ENCODE measurements at regions not wholly inside any gene's neighbourhood (a gene's known extent, or its start where the extent isn't known, plus 50 kb on each side); places are given as distances from the start of the nearest gene placed in this dataset.

DNA sequence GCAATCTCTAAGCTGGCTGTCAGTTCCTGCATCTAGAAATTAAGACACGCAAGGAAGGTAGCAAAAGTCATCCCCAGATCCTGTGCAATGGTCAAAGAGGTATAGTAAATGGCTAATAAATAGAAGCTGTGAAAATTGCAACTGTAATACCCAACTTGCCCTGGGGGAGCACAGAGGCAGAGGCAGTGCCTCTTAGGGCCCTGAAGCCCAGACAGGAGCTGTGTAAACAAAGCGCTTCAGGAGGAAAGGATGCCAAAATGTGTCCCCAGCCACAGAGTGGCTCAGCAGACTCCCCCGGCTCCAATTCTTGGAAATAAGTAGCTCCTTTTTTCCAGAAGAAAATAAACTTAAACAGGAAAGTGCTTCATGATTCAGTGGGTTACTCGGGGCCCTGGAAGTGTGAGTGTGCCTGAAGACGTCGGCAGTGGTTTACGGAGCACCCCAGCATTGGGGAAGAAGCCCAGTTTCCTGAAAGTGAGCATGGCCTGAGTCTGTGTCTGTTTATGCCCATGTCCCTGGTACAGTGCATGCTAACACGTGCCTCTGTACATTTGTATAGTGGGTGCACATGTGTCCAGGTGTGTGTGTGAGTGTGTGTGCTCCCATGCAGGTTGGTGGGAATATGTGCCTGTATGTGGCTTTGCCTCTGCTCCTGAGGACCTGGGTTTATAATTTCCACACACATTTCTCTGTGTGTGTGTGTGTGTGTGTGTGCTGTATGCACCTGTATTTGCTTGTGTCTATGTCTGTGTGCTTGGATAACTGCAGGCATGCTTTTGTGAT, 246.7 kb downstream of the MAFB start:
- peak; percentile 25 for DNase-seq

DNA sequence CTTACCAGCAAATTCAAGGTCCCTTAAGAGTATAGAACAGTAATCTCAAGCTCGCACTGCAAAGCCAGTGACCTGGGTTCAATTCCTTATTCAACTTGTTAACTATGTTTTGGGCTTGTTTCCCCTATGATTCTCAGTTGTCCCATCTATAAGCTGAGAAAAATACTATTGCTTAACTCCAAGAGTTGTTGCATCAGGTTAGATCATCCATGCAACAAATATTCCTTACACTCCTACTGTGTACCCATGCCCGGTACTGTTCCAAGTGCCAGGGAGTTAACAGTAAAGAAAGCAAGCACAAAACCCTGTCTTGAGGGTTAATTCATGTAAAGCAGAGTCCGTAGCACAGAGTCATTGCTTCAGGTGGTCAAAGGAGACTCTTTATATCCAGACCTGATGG, 247.3 kb downstream of the MAFB start:
- DNase-seq = no peak

DNA sequence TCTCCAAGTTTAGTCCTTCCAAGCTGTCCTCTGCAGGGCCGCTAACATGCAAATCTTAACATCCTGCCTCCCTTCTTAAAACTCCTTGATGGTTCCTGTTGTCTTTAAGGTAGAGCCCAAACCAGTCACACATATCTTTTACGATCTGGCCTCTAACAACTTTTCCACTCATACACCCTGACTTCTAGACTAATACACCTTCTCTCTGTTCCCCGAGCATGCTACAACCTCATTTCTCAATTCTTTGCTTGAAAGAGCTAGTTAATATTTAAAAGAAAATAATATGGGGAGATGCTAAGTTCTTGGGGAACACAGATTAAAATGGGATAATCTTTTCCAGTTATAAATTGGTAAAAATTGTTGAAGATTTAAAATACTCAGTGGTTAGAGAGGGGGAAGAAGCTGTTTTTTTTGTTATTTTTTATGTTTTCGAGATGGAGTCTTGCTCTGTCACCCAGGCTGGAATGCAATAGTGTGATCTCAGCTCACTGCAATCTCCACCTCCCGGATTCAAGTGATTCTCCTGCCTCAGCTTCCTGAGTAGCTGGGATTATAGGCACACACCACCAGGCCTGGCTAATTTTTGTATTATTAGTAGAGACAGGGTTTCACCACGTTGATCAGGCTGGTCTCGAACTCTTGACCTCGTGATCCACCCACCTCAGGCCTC, 250.7 kb downstream of the MAFB start:
- DNase-seq = no peak

DNA sequence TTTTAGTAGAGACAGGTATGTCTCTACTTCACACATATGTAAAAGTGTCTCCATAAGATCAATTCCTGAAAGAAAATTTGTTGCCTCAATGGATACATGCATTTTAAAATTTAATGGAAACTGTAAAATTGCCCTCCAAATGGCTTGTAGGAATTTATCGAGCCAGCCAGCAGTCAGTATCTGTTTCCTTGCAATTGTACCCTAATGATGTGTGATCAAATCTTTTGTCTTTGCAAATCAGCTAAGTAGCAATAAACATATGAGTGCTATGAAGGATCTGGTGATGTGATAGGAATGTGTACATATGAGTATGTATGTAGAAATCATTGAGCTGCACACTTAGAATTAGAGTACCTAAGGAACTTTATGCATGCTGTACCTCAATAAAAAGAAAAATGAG, 253.0 kb downstream of the MAFB start:
- DNase-seq = no peak

DNA sequence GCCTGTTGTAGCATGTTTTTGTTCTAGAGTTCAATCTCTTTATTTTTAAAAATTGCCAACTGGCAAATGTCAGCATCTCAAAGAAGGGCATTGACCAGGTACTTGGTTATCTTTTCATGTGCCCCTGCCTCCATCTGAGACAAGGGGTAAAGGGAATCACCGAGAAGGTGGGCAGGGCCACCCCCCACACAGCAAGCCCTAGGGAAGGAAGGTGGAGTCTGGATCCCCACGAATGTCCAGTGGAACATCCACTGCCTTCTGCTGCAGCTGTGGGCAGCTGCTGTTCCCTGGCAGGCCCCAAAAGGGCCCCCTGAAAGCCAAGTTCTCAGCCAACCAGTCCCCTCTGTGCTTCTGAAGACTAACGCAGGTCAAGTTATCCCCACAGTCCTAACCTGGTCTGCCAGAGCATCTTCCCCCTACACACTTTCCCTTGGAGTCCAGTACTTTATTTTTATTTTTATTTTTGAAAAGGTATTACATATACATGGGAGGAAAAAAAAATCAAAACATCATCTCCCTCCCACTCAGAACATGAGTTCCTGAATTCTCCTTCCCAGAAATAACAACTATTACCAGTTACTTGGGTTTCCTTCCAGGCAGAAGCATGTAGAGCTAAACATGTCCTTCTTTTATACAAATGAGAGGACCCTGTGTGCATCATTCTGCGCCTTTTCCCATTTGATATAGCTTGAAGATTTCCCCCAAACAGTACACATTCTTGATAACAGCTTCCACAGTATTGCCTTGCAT, 253.7 kb downstream of the MAFB start:
- no peak for DNase-seq

DNA sequence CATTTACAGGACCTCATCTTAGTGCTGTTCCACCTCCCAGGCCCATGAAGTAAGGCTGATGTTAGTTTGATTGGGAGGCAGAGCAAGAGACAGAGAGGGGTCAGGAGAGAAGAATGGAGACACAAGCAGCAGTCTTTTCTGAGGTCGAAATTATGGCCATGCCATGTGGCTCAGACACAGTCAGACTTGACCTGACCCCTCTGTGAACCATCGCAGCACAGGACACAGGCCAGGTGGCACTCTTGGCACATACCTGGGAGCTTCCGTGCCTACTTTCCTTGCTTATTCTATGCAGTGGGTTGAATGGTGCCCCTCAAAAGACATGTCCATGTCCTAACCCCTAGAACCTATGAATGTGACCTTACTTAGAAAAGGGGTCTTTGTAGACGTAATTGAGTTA, 254.9 kb downstream of the MAFB start:
- no peak for DNase-seq

DNA sequence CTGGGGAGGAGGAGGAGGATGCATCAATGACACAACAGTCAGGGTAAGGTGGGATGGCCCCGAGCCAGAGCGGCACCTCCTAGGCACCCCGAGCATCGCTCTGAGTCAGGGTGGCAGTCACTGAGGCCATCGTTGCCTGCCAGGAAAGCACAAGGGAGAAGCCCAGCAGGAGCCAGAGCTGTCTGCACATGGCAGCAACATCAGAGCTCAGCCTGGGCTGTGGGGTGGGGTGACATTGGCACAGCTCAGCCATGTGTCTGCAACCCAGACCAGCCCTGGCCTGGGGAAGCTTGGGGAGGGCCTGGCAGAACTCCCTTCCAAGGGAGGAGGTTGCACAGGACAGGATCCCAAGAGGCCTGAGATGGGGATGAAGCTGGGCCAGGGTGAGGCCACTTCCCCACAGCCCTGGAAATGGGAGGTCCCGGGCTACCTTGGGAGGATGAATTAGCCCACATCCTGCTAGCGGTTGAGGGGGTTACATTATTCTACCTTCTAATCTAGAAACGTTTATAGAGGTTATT, 255.6 kb downstream of the MAFB start:
- no peak for DNase-seq

DNA sequence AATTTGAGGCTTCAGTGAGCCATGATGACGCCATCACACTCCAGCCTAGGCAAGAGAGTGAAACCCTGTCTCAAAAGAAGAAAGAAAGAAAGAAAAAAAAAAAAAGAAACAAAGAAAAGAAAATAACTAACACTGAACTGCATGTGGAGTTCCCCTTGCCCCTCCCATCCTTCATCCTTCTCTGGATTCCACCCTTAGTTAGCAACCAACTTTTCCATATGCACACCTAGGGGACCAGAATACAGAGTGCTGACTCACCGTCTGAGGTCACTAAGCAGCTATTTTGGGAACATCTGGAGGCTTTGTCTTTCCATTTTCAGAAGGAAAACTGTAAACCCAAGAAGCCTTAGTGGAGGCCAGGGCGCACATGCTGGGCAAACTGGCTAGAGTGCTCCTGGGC, 257.4 kb downstream of the MAFB start:
- DNase-seq = no peak

DNA sequence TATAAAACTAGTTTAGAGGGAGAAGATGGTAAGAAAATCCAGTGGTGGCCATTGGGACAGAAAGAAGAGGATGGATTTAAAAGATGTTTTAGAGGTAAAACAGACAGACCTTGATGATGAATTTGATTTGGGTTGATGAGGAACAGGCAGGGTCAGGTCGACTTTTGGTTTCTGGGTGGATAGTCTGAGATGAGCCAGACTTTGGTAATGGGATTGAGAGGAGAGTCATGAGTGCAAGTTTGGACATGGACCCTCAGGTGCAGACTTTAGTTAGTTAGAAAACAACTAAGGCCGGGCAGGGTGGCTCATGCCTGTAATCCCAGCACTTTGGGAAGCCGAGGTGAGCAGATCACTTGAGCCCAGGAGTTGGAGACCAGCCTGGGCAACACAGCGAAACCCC, 257.9 kb downstream of the MAFB start:
- no peak for DNase-seq

DNA sequence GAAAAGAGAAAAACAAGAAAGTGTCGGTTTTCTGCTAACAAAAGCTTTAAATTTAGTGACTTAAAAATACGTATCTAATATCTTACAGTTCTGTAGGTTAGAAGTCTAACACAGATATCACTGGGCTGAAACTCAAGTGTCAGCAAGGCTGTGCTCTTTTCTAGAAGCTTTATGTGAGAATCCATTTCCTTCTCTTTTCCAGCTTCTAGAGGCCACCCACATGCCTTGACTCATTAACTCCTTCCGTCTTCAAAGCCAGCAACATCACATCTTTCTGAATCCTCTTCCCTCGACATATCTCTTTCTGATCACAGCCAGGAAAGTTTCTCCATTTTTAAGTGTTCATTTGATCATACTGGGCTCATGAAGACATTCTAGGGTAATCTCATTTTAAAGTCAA, 262.0 kb downstream of the MAFB start:
- no peak for DNase-seq

DNA sequence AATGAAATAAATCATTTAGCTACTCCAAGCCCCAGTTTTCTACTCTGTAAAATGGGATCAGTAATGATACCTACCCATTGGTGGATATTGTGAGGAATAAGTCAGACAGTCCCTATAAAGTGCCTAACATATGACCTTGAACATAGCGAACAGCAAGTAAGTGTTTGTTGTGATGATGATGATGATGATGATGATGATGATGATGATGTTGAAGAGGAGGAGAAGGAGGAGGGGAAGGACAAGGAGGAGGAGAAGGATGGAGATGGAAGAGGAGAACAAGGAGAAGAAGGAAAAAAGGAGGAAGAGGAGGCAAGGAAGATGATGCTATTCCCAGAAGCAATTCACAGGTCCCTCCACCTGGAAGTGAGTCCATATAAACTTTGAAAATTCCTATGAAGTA, 264.3 kb downstream of the MAFB start:
- no peak for DNase-seq

DNA sequence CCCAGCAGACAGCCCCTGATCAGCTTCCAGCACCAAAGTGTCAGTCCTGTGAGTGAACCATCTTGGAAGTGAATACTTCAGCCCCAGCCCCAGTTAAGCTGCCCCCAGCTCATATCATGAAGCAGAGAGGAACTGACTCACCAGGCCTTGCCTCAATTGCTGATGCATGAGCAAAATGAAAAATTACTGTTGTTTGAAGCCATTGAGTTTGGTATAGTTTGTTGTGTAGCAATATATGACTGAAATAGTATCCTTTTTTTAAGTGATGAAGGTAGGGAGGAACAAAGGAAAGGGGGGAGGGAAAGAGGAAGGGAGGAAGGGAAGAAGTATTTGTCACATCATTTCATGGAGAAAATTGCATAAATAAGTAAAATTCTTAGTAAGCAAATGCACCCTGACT, 266.4 kb downstream of the MAFB start:
- DNase-seq = no peak

DNA sequence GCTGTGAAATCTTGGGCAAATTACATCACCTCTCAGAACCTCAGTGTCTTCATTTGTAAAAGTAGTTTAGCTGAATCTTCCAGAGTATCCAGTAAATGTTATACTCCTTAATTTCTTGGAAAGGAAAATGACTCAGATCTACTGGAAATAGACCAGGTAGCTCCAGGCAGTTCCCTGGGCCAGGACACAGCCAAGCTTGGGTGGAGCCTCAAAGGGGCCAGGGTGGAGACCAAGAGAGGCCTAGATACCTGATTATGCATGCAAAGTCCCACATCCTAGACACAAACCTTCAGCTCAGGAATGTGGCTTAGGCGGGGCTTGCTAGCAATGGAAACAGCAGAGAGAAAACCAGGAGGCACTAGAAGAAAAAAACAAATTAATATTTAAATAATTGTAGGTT, 272.8 kb downstream of the MAFB start:
- DNase-seq = no peak

DNA sequence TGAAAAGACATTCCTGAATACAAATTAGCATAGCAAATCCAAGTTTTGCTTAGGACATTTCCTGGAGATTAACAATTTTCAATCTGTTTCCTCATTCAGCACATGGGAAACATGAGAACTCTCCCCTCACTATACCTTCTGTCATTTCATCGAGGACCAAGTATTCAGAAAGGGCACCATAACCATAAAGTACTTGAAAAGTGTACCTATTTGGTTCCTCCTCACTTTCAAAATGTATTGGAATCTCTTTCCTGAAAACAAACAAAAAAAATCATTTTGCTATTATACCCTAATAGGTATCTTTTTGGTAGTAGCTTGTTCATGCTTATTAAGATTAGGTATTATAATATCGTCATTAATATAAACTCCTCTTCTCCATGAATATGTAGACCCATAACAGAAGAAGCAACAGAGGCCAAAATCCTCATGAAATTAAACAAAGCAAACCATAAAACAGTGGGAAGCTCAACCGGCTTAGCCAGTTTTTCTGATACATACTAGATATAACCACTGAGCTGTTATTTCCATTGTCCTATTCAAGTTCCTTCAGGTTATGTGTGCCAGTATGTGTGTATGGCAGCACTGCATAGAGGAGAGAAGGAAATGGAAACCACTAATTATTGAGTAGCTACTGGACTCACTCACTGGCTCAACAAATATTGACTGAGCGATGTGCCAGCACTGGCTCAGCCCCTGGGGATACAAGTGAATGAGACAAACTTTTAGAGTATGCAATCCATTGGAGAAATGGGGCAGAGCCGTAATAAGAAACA, 274.0 kb downstream of the MAFB start:
- peak; percentile 47 for DNase-seq

DNA sequence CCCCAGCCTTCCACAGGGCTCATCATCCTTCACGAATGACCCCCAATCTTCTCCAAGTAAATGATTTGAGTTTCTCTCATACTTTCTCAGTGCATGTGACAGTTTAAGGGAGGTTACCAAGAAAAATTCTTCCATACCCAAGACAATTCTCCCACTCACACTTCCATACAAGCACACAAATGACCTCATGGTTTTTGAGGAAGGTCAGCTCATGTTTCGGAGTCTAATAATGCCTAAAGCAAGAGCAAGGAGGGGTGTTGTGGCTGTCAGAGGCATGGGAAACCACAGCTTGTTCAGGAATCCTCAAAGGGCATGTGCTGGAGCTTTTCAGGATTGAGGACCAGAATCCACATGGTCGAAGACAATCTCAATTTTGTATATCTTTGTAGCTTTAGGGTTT, 279.0 kb downstream of the MAFB start:
- no peak for DNase-seq

DNA sequence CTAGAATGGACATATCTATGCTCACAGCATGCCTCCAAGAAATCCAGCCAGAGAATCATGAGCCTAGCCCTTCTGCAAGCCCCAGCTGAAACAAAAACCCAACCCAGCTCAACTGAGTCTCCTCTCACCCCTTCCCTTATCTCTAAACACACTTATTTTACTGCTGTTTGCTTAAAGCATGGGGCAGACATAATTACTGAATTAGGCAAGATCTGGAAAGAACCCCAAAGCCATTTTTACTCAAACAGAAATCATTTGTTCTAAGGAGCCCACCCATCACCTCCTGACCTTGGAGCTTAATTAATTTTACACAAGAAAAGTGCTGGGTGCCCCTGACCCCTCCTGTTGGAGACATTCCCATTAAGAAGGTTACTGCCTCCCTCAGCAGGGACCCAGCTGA, 291.6 kb downstream of the MAFB start:
- no peak for DNase-seq

DNA sequence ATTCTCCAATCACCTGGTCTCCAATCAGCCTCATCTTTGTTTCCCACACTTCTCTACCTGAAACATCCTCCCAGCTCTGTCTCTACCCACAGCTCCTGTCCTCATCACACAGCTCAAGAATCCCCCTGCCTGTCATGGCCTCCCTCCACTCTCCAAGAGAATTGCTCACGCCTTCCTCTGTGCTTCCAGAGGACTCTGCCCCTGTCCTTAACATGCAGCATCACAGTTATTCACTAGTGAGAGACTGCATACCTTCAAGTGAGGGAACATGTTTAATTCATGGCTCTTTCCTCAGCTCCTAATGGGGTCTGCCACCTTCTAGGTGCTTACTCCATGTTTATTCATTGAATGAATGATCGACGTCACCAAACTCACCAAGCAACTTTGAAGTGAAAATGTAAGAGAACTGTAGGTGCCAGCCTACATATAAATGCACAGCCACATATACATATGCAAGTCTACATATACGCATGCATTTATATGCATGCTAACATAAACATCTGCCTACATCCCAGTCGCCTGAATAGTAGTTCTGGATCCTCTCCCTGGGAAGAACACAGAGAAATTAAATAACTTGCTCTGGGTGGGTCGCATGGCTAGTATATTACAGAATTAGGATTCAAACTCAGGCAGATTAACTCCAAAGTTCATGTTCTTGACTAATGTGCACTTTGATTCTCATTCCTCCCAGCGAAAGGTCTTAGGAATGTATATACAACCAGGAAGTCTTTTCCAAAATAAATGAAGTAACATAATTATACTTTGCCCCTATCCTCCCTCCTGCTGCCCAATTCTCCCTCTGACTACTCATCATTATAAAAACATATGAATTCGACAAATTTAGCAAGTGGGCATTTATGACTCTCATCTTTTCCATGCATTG, 295.6 kb downstream of the MAFB start:
- no peak for DNase-seq

DNA sequence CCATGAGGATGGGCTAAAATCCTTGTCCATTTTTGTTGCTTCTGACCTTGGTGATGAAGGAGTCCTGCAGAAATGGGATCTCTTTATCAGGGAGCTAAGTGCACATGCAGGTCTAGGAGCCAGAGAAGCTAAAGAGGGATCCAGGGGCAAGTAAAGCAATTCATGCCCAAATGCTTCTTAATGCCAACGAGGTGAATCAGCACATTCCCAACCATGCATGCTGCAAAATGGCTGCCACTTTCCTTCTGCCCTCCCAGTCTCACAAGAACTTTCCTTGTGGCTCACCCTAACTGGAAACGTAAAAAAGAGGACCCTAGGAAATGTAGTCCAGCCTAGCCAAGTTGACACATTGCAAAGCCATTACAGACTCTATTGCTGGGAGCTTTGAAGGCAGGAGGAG, 298.4 kb downstream of the MAFB start:
- no peak for DNase-seq

DNA sequence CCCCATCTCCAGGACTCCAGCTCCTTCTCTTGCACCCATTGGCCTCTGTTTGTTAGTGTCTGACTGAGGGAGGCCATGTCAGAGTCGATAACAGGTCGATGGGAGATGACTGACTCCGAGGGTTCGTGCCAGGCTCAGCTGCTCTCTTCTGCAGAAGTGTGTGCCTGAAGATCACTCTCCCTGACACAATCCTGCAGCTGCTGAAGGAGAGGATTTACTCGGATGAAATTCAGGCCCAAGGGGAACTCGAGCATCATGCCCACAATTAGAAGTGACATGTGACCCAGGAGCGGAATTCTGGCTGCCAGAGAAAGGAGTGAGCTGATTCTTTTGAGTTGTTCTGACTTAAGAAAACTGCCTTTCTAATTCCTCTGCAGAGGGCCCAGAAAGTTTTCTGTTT, 318.2 kb downstream of the MAFB start:
- no peak for DNase-seq

DNA sequence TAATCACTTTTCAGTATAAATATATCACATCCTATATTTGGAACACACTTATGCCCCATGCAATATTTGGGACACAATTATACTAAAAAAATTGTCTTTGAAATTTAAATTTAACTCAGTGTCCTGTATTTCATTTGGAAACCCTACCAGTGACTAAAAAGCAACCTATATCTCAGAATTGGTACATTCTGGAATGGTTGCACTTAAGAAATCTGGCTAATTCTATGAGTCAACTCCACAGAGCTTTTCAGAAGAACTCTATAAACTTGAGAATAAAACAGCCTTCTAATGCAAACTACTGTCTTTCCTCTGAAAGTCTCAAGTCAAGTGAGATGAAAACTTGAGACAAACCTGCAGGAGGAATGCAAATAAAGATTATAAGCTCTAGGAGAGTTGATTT, 320.2 kb downstream of the MAFB start:
- no peak for DNase-seq

DNA sequence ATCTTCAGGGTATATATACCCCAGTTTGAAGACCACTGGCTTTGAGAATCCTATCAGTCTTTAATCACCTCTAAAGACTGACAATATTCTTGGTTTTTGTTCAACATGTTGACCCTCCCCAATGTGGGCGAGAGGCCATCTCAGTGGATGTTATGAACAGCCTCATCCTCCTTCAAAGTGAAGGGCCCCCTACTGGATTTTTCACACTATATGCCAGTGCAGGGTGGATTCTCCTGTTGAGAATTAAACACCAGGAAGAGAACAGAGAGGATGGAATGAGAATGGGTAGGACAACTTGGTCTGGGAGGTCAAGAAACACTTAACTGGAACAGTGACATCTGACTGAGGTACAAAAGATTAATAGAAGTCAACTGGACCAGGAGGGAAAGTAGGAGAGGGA, 327.1 kb downstream of the MAFB start:
- no peak for DNase-seq
